ENCODE measurements at regions not wholly inside any gene's neighbourhood (a gene's known extent, or its start where the extent isn't known, plus 50 kb on each side); places are given as distances from the start of the nearest gene placed in this dataset.

DNA sequence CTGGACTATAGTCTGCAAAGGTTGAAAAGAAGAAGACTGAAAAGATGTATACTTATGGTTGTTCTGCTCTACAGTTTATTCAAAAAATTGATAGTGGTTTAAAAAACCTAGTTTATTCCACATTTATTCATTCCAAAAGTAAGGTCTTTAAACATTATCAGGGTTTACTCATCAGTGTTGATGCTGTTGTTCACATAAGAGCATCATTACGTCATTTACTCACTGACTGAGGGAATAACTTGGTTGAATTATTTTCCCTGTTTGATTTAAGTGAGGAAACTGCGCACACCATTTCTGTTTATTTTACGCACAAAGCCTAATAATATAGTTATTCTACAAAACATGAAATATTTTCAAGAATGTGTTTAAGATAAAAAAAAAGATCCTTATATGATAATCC is 303.1 kb upstream of the PRKD1 start:
- Histone ChIP-seq H2BK120ac (ENCODE audit: low read depth, low read length, poor library complexity, severe bottlenecking) (no peak overlapping the region), H2AFZ (ENCODE audit: low read length) (no peak overlapping the region), H2AK5ac (ENCODE audit: insufficient read length, low read length) (no peak overlapping the region), H4K8ac (replicated peaks; ENCODE audit: insufficient read length, low read depth, low read length) (no peak overlapping the region), H3K4me2 (ENCODE audit: insufficient read depth, insufficient read length, low read length) (no peak overlapping the region), H3K4me1 (ENCODE audit: insufficient read depth, low read length) (no peaks in the 10 kb centered on the region), H2BK20ac (ENCODE audit: low read depth, low read length, poor library complexity, severe bottlenecking) (no peak overlapping the region), H3K14ac (ENCODE audit: insufficient read depth, low read length) (no peak overlapping the region), H4K20me1 (ENCODE audit: control insufficient read depth, insufficient read depth, insufficient read length) (no peaks in the 10 kb centered on the region), H4K91ac (ENCODE audit: insufficient read length, low read depth, low read length) (no peak overlapping the region), H3K27me3 (ENCODE audit: insufficient read depth, low read length) (no peaks in the 10 kb centered on the region), H3K9me3 (ENCODE audit: control insufficient read depth, low read depth, low read length) (no peaks in the 10 kb centered on the region), H3K18ac (ENCODE audit: insufficient read length, low read depth, low read length) (no peak overlapping the region), H3K23ac (ENCODE audit: insufficient read length, low read depth, low read length) (no peak overlapping the region), H3K56ac (ENCODE audit: insufficient read length, low read depth, low read length) (no peak overlapping the region), H3K79me1 (ENCODE audit: insufficient read depth, low read depth, low read length, poor library complexity, severe bottlenecking) (no peaks in the 10 kb centered on the region), H3T11ph (ENCODE audit: low read length) (no peak overlapping the region), H2BK12ac (ENCODE audit: insufficient read length, low read depth, low read length) (no peak overlapping the region), H3K27ac (ENCODE audit: insufficient read length, low read depth, low read length) (no peak overlapping the region), H3K23me2 (ENCODE audit: insufficient read length, low read depth, low read length, poor library complexity, severe bottlenecking) (no peaks in the 10 kb centered on the region), H3K9ac (ENCODE audit: extremely low read depth, insufficient read length, low read length) (no peak overlapping the region), H2BK5ac (ENCODE audit: insufficient read length, low read length) (no peak overlapping the region), H3K4ac (ENCODE audit: low read depth, low read length) (no peak overlapping the region), H3K79me2 (ENCODE audit: insufficient read depth, low read length) (no peaks in the 10 kb centered on the region), H2BK15ac (ENCODE audit: low read depth, low read length) (no peak overlapping the region), H4K5ac (ENCODE audit: insufficient read length, low read depth, low read length) (no peak overlapping the region)
- no peaks in the 10 kb centered on the region for H3K4me1 Mint-ChIP-seq
- DNase-seq: no peak
- H3K27me3 Mint-ChIP-seq (ENCODE audit: low read depth): no peaks in the 10 kb centered on the region
- H3K36me3 Mint-ChIP-seq (ENCODE audit: insufficient read depth in 1 of 3, low read depth in 3 of 3): no peaks in the 10 kb centered on the region
- no peak overlapping the region for H3K4me3 Mint-ChIP-seq
- no CpG with 5 or more reads among the region's 3 CpGs for WGBS (ENCODE audit: extremely low coverage, insufficient read length, low lambda C conversion rate)
- TF ChIP-seq, protein P1, sequence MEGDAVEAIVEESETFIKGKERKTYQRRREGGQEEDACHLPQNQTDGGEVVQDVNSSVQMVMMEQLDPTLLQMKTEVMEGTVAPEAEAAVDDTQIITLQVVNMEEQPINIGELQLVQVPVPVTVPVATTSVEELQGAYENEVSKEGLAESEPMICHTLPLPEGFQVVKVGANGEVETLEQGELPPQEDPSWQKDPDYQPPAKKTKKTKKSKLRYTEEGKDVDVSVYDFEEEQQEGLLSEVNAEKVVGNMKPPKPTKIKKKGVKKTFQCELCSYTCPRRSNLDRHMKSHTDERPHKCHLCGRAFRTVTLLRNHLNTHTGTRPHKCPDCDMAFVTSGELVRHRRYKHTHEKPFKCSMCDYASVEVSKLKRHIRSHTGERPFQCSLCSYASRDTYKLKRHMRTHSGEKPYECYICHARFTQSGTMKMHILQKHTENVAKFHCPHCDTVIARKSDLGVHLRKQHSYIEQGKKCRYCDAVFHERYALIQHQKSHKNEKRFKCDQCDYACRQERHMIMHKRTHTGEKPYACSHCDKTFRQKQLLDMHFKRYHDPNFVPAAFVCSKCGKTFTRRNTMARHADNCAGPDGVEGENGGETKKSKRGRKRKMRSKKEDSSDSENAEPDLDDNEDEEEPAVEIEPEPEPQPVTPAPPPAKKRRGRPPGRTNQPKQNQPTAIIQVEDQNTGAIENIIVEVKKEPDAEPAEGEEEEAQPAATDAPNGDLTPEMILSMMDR (conservative IDR thresholded peaks at IDR 0.05): no peak
- H3K27ac Mint-ChIP-seq: no peak overlapping the region
- no peaks in the 10 kb centered on the region for H3K9me3 Mint-ChIP-seq

Data from H9 (cell line).